SKM-1 (cell line): ENCODE measurements at regions not wholly inside any gene's neighbourhood (a gene's known extent, or its start where the extent isn't known, plus 50 kb on each side); places are given as distances from the start of the nearest gene placed in this dataset.

Experiments
- DNase-seq: peaks from one replicate; lab custom pipeline; 2025; ENCODE audit not compliant: unreplicated experiment; lab: John Stamatoyannopoulos, UW

GRCh38 chrY:15600565-15600964 lies 1076.2 kb downstream of the NLGN4Y start:
- DNase-seq = no peak

GRCh38 chrY:15624370-15624769 lies 1100.0 kb downstream of the NLGN4Y start:
- no peak for DNase-seq

DNA sequence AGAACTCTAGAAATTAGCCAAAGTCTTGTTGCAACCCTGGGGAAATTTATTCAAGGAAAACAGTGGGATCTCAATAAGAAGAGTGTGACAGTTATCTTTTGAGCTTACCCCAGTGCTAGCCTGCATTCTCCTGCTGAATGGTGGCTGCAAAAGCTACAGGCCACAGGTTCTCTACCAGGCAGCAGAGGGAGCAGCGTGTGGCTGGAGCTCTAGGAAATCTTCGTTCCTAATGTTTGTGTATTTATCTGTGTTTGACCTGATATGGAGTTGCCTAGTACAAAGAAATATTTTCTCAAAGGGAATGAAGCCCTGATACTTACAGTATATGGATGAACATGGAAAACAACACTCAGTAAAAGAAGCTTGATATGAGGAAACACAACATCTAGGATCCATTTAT lies 1100.6 kb downstream of the NLGN4Y start:
- DNase-seq = no peak

GRCh38 chrY:15648198-15648597 lies 1123.9 kb downstream of the NLGN4Y start:
- DNase-seq = no peak

- no peak for DNase-seq
Measured at GRCh38 chrY:15650056-15650455, 1125.7 kb downstream of the NLGN4Y start.

- no peak for DNase-seq
Measured at GRCh38 chrY:15688531-15688930, 1164.2 kb downstream of the NLGN4Y start.

GRCh38 chrY:15689994-15690393 lies 1165.7 kb downstream of the NLGN4Y start:
- DNase-seq = no peak

GRCh38 chrY:15702131-15702530 lies 1177.8 kb downstream of the NLGN4Y start:
- DNase-seq = no peak

DNA sequence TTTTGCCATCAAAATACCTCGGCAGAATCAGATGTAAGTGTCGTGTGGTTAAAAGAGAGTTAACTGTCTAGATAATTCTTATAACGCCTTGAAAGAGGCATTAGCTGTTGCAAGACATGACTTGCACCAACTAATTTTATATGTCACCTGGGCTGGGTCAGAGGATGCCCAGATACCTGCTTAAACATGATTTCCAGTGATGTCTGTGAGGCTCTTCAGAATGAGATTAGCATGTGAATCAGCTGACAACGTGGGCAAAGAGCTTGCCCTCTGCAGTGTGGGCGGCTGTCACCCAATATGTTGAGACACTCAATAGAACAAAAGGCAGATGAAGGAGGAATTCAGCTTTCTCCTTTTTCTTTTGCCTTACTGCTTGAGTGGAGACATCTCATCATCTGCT lies 1180.6 kb downstream of the NLGN4Y start:
- no peak for DNase-seq

- DNase-seq = no peak
Measured at GRCh38 chrY:15749533-15750433, 1225.5 kb downstream of the NLGN4Y start.

- DNase-seq = no peak
Measured at GRCh38 chrY:15751001-15751400, 1226.7 kb downstream of the NLGN4Y start.

DNA sequence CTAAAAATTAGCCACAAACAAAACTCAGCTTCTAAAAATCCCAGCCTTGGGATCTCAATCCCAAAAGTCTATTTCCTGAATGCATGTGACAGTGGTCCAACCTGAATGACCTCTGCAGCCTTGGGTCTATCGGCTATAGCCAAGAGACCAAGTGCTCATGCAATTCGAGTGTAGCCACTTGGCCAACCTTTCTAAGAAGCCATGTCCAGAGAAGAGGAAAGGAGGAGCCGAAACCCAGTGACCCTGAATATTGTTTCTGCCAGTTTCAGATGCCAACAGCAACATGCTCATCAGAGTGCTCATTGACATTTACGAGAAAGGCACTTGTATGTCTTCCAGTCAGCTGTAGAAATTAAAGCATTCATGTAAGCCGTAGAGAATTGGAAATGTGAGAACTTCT lies 1231.9 kb downstream of the NLGN4Y start:
- no peak for DNase-seq

DNA sequence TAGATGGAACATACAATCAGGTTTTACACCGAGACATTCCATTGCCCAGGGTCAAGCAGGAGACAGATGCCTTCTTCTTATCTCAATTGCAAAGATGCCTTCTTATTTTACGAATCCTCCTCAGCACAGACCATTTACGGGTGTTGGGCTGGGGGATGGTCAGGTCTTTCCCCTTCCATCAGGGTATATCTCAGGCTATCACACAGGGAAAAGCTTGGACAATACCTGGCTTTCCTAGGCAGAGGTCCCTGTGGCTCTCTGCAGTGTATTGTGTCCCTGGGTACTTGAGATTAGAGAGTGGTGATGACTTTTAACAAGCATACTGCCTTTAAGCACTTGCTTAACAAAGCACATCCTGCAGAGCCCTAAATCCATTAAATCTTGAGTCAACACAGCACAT lies 1249.2 kb downstream of the NLGN4Y start:
- no peak for DNase-seq

DNA sequence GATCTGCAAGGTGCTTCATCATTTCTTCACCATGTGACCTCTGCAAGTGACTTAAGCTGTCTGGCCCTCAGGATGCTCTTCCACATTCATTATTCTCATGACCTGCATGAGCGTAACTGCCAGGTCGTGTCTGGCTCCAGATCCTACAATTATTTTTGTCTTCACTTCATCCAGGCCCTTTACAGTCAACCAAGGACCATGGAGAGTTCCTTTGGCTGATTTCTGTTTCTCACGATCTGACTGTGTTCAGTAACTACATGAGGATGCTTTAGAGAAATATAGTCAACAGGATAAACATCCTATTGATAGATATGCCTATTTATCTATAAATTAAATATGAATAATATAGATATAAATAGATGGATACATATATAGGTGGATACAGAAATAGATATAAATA lies 1251.6 kb downstream of the NLGN4Y start:
- no peak for DNase-seq

DNA sequence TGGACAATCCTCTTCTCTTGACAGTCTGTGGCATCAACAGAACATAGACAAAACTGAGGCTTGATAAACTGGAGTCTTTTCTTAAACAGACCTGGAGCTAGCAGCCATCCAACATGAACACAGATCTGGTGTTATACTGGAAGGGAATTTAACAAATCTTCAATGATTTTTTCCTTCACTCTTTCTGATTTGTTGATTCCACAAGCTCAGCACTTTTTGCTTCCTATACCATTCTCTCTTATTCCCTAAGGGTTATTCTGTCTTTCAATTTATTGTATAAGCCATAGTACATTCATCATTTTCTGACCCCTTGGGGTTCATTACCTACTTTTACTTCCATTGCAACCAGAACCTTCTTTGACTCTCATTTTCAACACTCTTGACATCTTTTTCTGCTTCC lies 1255.6 kb downstream of the NLGN4Y start:
- DNase-seq = no peak

DNA sequence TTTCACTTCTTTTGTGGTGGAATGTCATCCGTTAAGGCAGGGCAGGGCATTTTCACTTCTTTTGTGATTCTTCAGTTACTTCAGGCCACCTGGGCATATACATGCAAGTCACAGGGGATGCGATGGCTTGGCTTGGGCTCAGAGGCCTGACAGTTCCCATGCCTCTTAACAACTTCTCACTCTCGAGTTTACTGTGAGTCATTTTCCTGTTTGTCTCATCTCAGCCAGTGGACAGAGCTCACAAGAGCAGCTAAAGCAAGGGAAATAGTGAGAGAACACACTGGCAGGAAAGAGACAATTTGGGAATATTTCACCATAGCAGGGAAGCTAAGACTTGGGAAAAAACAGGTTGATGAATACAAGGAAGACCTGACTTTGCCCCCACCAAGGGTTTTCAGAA lies 1275.7 kb downstream of the NLGN4Y start:
- DNase-seq = no peak

DNA sequence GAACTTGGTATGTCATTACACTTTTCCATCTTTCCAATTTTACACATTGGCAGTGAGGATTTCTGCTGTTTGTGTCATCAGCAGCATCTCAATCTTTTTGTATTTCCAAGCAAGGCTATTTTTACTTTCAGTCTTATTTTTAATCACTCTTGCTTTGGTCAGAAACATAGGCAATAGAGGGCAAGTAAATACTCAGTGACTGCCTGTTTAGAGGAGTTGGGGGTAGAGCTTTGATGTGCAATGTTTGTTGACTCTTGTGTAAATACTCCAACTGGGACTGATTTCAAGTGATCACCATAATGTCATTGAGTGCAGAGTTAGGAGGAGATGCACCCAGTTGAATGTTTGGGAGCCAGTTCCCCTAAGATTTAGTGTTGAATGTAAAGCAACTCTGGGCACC lies 1281.7 kb downstream of the NLGN4Y start:
- DNase-seq = no peak

- no peak for DNase-seq
Measured at GRCh38 chrY:15814241-15814640, 1289.9 kb downstream of the NLGN4Y start.
